Activated CD4-positive, CD25-positive, alpha-beta regulatory T cell treated with anti-CD3 and anti-CD28 coated beads, Interleukin-2, amount 50 U/mL, for 72 hours (primary cell): ENCODE measurements at regions not wholly inside any gene's neighbourhood (a gene's known extent, or its start where the extent isn't known, plus 50 kb on each side); places are given as distances from the start of the nearest gene placed in this dataset.

Experiments used
- DNase-seq: peaks from one replicate; pipeline ENCODE4 v3.0.0; 2021

- no peak for DNase-seq
These were observed 686.3 kb downstream of the FGF9 start for GRCh38 chr13:22357132-22357531.

DNA sequence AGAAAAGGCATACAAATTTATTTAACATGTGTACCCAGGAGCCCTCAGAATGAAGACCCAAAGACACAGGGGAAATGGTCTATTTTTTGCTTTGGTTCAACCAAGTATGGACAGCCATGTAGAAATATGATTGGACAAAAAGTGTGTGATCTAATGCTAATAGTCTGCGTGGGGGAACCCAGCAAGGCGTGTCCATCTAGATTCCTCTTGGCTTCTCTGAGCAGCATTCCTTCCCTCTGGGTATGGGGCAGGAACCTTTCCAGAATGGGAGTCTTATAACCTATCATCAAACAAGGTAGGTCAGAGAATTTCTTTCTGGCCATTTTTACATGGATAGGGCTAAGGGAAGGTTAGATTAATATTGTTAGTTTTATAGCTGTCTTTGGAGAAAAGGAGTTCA is 698.2 kb downstream of the FGF9 start:
- no peak for DNase-seq

- DNase-seq: no peak
These were observed 699.0 kb downstream of the FGF9 start for GRCh38 chr13:22369840-22370239.

GRCh38 chr13:22372261-22372660 is 701.4 kb downstream of the FGF9 start:
- DNase-seq: no peak

DNA sequence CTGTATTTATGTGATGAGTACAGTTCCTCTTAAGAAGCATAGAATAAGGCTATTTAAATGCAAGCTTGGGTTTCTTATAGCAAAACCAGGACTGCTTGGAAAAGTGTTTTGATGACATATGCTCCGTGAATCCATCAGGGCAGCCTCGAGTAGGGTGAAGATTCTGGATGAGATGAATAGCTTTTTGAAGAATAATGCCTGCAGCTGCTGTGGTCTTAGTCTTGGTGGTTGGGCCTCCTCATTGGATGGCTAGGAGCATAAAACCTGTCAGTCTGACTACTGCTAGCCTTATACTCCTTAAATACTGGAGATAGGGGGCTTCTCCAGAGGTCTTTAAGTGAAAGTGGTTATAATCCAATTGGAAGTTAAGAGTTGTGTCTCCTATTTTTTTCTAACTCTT is 704.3 kb downstream of the FGF9 start:
- DNase-seq: no peak

DNA sequence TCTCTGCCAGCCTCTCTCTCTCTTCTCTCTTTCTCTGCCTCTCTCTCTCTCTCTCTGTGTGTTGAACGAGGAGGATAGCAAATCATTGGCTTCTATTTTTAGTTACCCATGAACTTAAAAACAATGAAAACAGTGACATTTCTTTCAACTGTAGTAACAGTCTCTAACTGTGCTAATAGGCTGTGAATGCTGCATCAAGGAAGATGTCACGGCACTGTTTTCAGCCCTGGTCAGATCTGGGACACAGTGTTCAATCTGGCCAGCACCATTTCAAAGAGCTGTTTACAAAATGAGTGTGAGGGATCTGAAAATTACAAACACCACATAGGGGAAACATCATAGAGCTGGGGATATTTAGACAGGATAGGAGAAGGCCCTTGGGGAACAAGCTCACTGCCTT is 717.0 kb downstream of the FGF9 start:
- no peak for DNase-seq

DNA sequence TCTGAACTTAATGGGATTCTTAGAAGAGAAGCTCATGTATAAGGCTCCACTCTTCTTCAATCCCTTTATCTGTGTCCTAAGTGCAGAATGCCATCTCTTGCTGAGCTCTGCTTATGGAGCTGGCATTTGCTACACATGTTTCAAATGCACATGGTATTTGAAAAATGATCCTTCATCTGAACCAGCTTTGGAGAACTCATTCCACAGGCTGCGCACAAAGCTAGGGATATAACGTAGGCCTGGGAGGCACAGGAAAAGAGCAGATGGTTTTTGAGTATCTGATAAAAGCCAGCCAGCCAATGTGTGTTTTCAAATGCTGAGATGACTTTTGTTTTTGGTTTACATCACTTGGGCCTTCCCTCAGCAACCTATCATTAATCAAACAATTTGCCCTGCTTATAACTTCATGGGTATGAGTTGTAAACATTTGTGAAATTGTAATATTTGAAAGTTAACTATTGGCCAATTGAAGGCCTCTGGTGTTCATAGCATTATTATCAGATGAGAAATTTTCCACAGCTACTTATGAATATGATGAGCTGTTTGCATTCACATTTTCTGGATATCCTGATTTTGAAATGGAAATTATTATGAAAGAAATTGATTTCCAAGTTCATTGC is 729.0 kb downstream of the FGF9 start:
- no peak for DNase-seq

- no peak for DNase-seq
These were observed 731.8 kb downstream of the FGF9 start for GRCh38 chr13:22402682-22403081.

DNA sequence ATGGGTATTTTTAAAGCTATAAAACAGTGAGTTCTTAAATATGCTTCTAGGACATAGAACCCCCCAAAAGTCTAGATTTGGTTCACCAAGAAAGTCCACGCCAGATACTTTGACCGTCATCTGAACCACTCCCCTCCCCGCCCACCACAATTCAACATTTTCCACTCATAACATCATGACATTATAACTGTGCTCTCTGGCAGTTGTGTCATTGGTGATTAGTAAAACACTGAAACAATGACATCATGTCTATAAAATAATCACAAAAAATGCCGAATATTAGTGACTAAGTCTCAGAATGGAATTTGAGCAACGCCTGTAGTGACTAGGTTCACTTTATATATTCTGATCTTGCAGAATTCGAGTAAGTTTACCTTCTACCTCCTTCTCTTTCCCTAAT is 732.3 kb downstream of the FGF9 start:
- no peak for DNase-seq

- no peak for DNase-seq
These were observed 735.0 kb downstream of the FGF9 start for GRCh38 chr13:22405891-22406290.

GRCh38 chr13:22412452-22412851 is 741.6 kb downstream of the FGF9 start:
- no peak for DNase-seq

DNA sequence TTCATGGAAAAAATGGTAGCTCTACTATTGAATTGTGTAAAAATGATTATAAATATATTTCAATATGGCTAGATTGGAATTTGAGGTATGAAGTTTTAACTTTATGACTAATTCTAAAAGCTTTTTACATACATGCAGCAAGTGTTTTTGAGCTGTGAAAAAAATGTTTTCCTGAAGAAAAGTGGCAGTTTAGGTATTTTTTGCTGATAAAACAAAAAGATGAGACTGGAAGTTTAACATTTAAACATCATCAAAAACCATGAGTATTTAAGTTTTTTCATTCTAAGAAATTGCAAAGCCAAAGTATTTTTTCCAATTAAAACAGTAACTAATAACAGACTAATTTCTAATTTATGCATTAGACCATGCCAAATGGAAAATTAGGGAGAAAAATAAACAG is 751.1 kb downstream of the FGF9 start:
- no peak for DNase-seq

- no peak for DNase-seq
These were observed 751.8 kb downstream of the FGF9 start for GRCh38 chr13:22422712-22423111.

DNA sequence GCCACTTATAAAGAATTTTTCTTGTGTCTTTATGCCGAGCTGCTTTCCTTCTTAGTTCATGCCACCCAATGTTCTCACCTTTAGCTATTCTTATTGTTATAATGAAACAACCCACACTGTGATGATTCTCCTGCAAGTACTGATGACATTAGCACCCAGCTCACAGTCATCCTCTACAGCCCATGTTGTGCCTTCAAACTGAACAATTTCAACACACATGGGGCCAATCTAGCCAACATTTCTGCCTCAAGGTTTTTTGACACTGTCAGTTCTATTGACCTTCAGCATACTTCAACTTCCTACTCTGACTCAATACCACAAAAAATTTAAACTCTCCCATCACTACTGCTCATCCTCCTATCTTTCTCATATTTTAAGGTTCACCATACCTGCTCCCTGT is 752.4 kb downstream of the FGF9 start:
- no peak for DNase-seq

- no peak for DNase-seq
These were observed 754.2 kb downstream of the FGF9 start for GRCh38 chr13:22425087-22425486.

DNA sequence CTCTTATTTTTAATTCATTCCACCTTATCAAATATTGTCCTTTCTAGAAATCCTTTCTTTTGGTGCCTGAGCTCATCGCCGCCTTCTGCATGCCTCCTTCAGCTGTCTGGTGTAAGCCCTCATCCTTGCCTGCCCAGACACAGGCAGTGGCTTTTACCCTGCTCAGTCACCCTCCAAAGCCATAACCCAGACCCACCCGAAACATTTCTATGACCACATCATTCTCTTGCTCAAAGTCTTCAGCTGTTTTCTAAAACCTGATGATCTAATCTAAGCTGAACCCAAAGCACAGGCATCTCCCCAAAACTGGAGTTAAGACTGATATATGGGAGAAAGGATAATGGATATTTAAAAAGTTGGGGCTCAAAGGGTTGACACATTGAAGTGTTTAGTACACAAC is 753.7 kb upstream of the SGCG start:
- DNase-seq: no peak

- DNase-seq: no peak
These were observed 753.0 kb upstream of the SGCG start for GRCh38 chr13:22427783-22428182.

GRCh38 chr13:22428188-22428828 is 752.5 kb upstream of the SGCG start:
- DNase-seq: no peak

DNA sequence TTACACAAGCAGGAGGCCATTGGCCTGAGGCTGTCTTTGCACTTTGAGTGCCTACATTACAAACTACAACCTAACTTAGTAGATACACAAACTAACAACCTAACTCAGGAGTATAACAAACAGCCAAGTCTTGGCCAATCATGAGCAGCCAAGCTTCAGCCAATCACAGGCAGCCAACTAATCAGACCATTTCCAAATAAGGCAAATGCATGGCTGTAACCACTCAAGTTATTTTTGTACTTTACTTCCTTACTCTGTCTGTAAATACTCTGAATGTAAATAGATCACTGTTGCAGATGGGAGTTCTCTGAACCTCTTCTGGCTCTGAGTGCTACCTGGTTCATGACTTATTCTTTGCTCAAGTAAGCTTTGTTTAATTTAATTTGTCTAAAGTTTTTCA is 748.1 kb upstream of the SGCG start:
- no peak for DNase-seq

- no peak for DNase-seq
These were observed 733.5 kb upstream of the SGCG start for GRCh38 chr13:22447132-22447886.

DNA sequence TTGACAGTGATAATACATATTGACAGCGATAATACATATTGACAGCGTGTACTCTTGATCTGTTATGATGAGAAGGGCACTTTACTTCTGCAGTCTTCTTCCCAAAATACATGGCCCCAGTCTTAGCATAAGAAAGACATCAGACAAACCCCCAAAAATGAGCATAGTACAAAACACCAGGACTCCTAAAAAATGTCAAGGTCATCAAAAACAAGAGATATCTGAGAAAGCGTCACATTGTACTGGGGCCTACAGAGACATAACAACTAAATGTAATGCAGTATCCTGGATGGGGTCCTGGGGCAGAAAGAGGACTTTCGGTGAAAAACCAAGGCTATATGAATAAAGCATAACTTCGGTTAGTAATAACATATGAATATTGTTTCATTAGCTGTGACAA is 731.5 kb upstream of the SGCG start:
- no peak for DNase-seq

GRCh38 chr13:22451327-22451741 is 729.4 kb upstream of the SGCG start:
- no peak for DNase-seq

GRCh38 chr13:22454586-22454985 is 726.2 kb upstream of the SGCG start:
- DNase-seq: no peak

- no peak for DNase-seq
These were observed 725.7 kb upstream of the SGCG start for GRCh38 chr13:22455036-22455435.
